ENCODE measurements at regions not wholly inside any gene's neighbourhood (a gene's known extent, or its start where the extent isn't known, plus 50 kb on each side); places are given as distances from the start of the nearest gene placed in this dataset.

- H3K4me3 ChIP-seq: no peak overlapping the region
- no peaks in the 10 kb centered on the region for H3K27me3 ChIP-seq
- H3K9me3 ChIP-seq: no peaks in the 10 kb centered on the region
- no peaks in the 10 kb centered on the region for H3K4me1 ChIP-seq (ENCODE audit: insufficient read depth)
- DNase-seq: no peak
- H3K27ac ChIP-seq: no peak overlapping the region
- 64 to 73% (median 70%) methylated on average over 5 of the region's 5 CpGs for WGBS, 3 donors
- H3K36me3 ChIP-seq: no peaks in the 10 kb centered on the region
- intact Hi-C loops (cut with DNase I): no loop called here
- TF ChIP-seq CTCF (IDR thresholded peaks at IDR 0.05) (no peak), POLR2A (IDR thresholded peaks at IDR 0.05) (no peak), EP300 (IDR thresholded peaks at IDR 0.05) (no peak)
These were observed 551.4 kb upstream of the IGFBP7 start for GRCh38 chr4:57661517-57662090.

- DNase-seq: no peak
- intact Hi-C loops (cut with DNase I): no loop called here
- no peak for TF ChIP-seq EP300 (IDR thresholded peaks at IDR 0.05)
- no peak for TF ChIP-seq POLR2A (IDR thresholded peaks at IDR 0.05)
- no peaks in the 10 kb centered on the region for H3K4me1 ChIP-seq (ENCODE audit: insufficient read depth)
- H3K4me3 ChIP-seq: no peak overlapping the region
- H3K27ac ChIP-seq: no peak overlapping the region
- H3K36me3 ChIP-seq: no peaks in the 10 kb centered on the region
- H3K9me3 ChIP-seq: no peaks in the 10 kb centered on the region
- H3K27me3 ChIP-seq: no peaks in the 10 kb centered on the region
These were observed 548.5 kb upstream of the IGFBP7 start for GRCh38 chr4:57658673-57659072.

- Histone ChIP-seq H3K4me1 (ENCODE audit: insufficient read depth) (no peaks in the 10 kb centered on the region), H3K36me3 (no peaks in the 10 kb centered on the region), H3K27me3 (no peaks in the 10 kb centered on the region), H3K27ac (no peak overlapping the region), H3K4me3 (no peak overlapping the region), H3K9me3 (no peaks in the 10 kb centered on the region)
- 72 to 81% (median 74%) methylated on average over 3 of the region's 3 CpGs for WGBS, 3 donors
- intact Hi-C loops (cut with DNase I): no loop called here
- TF ChIP-seq CTCF (IDR thresholded peaks at IDR 0.05) (no peak), POLR2A (IDR thresholded peaks at IDR 0.05) (no peak), EP300 (IDR thresholded peaks at IDR 0.05) (no peak)
- no peak for DNase-seq
These were observed 548.0 kb upstream of the IGFBP7 start for GRCh38 chr4:57658188-57658587.

- no peak overlapping the region for H3K27ac ChIP-seq
- no peak for TF ChIP-seq CTCF (IDR thresholded peaks at IDR 0.05)
- no peak for TF ChIP-seq EP300 (IDR thresholded peaks at IDR 0.05)
- no peaks in the 10 kb centered on the region for H3K27me3 ChIP-seq
- intact Hi-C loops (cut with DNase I): no loop called here
- no peaks in the 10 kb centered on the region for H3K36me3 ChIP-seq
- DNase-seq: no peak
- no peaks in the 10 kb centered on the region for H3K9me3 ChIP-seq
- no peaks in the 10 kb centered on the region for H3K4me1 ChIP-seq (ENCODE audit: insufficient read depth)
- WGBS, 3 donors: 55 to 88% (median 59%) methylated on average over 1 of the region's 1 CpG
- H3K4me3 ChIP-seq: no peak overlapping the region
These were observed 545.2 kb upstream of the IGFBP7 start for GRCh38 chr4:57655342-57655741.

- H3K9me3 ChIP-seq: no peaks in the 10 kb centered on the region
- H3K27me3 ChIP-seq: no peaks in the 10 kb centered on the region
- no peak overlapping the region for H3K27ac ChIP-seq
- no peak for TF ChIP-seq CTCF (IDR thresholded peaks at IDR 0.05)
- TF ChIP-seq EP300 (IDR thresholded peaks at IDR 0.05): no peak
- TF ChIP-seq POLR2A (IDR thresholded peaks at IDR 0.05): no peak
- WGBS, 3 donors: 51 to 59% (median 56%) methylated on average over 2 of the region's 2 CpGs
- no peaks in the 10 kb centered on the region for H3K36me3 ChIP-seq
- no peak overlapping the region for H3K4me3 ChIP-seq
- H3K4me1 ChIP-seq (ENCODE audit: insufficient read depth): no peaks in the 10 kb centered on the region
- intact Hi-C loops (cut with DNase I): no loop called here
- DNase-seq: no peak
These were observed 542.6 kb upstream of the IGFBP7 start for GRCh38 chr4:57652779-57653178.
